ENCODE measurements at regions not wholly inside any gene's neighbourhood (a gene's known extent, or its start where the extent isn't known, plus 50 kb on each side); places are given as distances from the start of the nearest gene placed in this dataset.

GRCh38 chr2:157194844-157195243 is 62.7 kb upstream of the GALNT5 start:
- no peak for TF ChIP-seq POLR2AphosphoS2 (IDR thresholded peaks at IDR 0.05; ENCODE audit: low read depth, low read length)
- no peak for TF ChIP-seq FOXK2 (IDR thresholded peaks at IDR 0.05)
- TF ChIP-seq RAD51 (IDR thresholded peaks at IDR 0.05), result no peak
- no peak for TF ChIP-seq TAF1 (IDR thresholded peaks at IDR 0.05; ENCODE audit: borderline replicate concordance, low read depth, low read length)
- no peak for TF ChIP-seq ZNF274 (IDR thresholded peaks at IDR 0.05; ENCODE audit: insufficient read depth, insufficient read length)
- TF ChIP-seq ESRRA (IDR thresholded peaks at IDR 0.05; ENCODE audit: low read length), result no peak
- TF ChIP-seq, protein P1, sequence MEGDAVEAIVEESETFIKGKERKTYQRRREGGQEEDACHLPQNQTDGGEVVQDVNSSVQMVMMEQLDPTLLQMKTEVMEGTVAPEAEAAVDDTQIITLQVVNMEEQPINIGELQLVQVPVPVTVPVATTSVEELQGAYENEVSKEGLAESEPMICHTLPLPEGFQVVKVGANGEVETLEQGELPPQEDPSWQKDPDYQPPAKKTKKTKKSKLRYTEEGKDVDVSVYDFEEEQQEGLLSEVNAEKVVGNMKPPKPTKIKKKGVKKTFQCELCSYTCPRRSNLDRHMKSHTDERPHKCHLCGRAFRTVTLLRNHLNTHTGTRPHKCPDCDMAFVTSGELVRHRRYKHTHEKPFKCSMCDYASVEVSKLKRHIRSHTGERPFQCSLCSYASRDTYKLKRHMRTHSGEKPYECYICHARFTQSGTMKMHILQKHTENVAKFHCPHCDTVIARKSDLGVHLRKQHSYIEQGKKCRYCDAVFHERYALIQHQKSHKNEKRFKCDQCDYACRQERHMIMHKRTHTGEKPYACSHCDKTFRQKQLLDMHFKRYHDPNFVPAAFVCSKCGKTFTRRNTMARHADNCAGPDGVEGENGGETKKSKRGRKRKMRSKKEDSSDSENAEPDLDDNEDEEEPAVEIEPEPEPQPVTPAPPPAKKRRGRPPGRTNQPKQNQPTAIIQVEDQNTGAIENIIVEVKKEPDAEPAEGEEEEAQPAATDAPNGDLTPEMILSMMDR (IDR thresholded peaks at IDR 0.05 in 2 of 3, conservative IDR thresholded peaks at IDR 0.05 in 1 of 3; ENCODE audit: control insufficient read depth in 2 of 3, extremely low read depth in 1 of 3, insufficient read depth in 1 of 3, low read depth in 3 of 3, low read length in 3 of 3), result no peak
- no peak for TF ChIP-seq TCF3 (IDR thresholded peaks at IDR 0.05; ENCODE audit: borderline replicate concordance, insufficient read depth, low read depth, low read length)
- TF ChIP-seq, protein P2, sequence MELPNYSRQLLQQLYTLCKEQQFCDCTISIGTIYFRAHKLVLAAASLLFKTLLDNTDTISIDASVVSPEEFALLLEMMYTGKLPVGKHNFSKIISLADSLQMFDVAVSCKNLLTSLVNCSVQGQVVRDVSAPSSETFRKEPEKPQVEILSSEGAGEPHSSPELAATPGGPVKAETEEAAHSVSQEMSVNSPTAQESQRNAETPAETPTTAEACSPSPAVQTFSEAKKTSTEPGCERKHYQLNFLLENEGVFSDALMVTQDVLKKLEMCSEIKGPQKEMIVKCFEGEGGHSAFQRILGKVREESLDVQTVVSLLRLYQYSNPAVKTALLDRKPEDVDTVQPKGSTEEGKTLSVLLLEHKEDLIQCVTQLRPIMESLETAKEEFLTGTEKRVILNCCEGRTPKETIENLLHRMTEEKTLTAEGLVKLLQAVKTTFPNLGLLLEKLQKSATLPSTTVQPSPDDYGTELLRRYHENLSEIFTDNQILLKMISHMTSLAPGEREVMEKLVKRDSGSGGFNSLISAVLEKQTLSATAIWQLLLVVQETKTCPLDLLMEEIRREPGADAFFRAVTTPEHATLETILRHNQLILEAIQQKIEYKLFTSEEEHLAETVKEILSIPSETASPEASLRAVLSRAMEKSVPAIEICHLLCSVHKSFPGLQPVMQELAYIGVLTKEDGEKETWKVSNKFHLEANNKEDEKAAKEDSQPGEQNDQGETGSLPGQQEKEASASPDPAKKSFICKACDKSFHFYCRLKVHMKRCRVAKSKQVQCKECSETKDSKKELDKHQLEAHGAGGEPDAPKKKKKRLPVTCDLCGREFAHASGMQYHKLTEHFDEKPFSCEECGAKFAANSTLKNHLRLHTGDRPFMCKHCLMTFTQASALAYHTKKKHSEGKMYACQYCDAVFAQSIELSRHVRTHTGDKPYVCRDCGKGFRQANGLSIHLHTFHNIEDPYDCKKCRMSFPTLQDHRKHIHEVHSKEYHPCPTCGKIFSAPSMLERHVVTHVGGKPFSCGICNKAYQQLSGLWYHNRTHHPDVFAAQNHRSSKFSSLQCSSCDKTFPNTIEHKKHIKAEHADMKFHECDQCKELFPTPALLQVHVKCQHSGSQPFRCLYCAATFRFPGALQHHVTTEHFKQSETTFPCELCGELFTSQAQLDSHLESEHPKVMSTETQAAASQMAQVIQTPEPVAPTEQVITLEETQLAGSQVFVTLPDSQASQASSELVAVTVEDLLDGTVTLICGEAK (IDR thresholded peaks at IDR 0.05; ENCODE audit: borderline replicate concordance), result no peak
- no peak for TF ChIP-seq NRF1 (conservative IDR thresholded peaks at IDR 0.05; ENCODE audit: low read depth, low read length)
- no peak for TF ChIP-seq YY1 (IDR thresholded peaks at IDR 0.05; ENCODE audit: low read depth, low read length)
- TF ChIP-seq KLF5 (IDR thresholded peaks at IDR 0.05; ENCODE audit: partially characterized antibody), result no peak
- TF ChIP-seq CEBPZ (IDR thresholded peaks at IDR 0.05; ENCODE audit: low read depth, low read length), result no peak
- TF ChIP-seq CREB1 (IDR thresholded peaks at IDR 0.05; ENCODE audit: low read depth), result no peak
